GM12872 (cell line): ENCODE measurements at regions not wholly inside any gene's neighbourhood (a gene's known extent, or its start where the extent isn't known, plus 50 kb on each side); places are given as distances from the start of the nearest gene placed in this dataset.
A peak's percentile ranks its signal among the peaks of the same experiment; 100 is the strongest.

Experiments used
- TF ChIP-seq, protein P1 (sequence below): IDR thresholded peaks from 3 replicates; pipeline ENCODE4 v1.5.1; 2011; ENCODE audit warnings: low read depth, mild to moderate bottlenecking, low read length, moderate library complexity; ENCODE audit not compliant: insufficient read depth

DNA sequence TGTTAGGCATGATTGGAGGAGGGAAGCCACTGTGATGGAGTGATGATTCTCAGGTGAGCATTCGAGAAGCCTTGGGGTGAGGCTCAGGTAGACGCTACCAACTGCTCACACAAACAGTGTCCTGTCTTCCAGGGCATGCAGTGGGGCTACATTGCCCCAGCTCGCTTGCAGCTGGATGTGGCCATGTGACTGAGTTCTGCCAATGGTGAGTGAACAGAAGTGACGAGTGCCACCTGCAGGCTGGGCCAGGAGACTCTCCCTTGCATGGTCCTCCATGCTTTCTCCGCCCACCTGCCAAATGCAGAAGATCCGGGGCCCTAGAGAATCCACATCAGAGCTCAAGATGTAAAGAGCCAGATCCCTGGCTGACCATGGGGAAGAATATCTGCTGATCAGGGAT is 195.9 kb downstream of the BCR start:
- TF ChIP-seq, protein P1, sequence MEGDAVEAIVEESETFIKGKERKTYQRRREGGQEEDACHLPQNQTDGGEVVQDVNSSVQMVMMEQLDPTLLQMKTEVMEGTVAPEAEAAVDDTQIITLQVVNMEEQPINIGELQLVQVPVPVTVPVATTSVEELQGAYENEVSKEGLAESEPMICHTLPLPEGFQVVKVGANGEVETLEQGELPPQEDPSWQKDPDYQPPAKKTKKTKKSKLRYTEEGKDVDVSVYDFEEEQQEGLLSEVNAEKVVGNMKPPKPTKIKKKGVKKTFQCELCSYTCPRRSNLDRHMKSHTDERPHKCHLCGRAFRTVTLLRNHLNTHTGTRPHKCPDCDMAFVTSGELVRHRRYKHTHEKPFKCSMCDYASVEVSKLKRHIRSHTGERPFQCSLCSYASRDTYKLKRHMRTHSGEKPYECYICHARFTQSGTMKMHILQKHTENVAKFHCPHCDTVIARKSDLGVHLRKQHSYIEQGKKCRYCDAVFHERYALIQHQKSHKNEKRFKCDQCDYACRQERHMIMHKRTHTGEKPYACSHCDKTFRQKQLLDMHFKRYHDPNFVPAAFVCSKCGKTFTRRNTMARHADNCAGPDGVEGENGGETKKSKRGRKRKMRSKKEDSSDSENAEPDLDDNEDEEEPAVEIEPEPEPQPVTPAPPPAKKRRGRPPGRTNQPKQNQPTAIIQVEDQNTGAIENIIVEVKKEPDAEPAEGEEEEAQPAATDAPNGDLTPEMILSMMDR = peak; percentile 73

- TF ChIP-seq, protein P1 = no peak
These were observed 194.9 kb downstream of the BCR start for GRCh38 chr22:23375031-23375827.

DNA sequence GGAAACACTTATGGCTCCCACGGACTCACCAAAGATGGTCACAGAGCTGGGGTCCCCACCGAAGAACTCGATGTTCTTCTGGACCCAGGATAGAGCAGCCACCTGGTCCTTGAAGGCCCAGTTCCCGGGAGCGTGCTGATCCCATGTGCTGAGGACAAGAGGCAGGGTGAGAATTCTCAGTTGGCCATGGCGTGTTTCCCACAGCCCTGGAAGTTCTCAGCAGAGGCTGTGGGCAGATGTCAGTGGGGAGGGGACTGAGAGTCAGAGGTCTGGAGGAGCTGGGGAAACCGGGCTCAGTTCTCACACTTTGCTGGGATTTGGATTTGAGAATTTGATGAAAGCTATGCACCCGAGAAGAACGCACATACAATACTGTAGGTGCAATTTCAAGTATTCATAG is 193.3 kb downstream of the BCR start:
- TF ChIP-seq, protein P1 = no peak

- TF ChIP-seq, protein P1 = no peak
These were observed 189.9 kb downstream of the BCR start for GRCh38 chr22:23370251-23370650.

DNA sequence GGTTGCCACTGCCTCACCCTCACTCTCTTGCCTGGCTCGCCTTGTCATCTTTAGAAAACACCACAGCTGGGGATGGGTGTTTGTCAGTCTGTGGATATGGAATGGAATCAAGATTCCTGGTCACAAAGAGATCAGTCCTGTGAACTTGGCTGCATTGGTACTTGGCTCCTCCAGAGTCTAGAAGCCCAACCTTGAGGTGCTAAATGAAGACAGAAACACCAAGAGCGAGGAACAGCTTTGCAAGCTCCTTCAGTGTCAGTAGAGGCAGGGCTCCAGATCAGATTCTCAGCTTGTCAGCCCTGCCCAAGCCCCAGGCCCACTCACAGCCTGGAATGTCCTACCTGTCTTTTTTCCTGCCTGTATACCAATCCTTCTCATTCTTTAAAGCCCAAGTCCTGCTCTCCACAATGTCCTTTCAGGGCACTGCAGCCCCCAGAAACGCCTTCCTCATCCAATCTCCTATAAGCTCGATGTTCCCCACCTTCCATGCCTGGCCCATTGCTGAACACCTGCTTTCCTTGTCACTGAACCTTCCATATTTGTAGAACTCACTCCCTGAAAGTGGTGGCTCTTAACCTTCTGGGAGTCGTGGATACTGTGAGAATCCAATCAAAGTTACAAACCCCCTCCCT is 188.9 kb downstream of the BCR start:
- TF ChIP-seq, protein P1 = no peak
